A549 (cell line): ENCODE measurements at regions not wholly inside any gene's neighbourhood (a gene's known extent, or its start where the extent isn't known, plus 50 kb on each side); places are given as distances from the start of the nearest gene placed in this dataset.

Experiments
- BHLHE40 ChIP-seq: IDR thresholded peaks from 2 replicates; pipeline ENCODE4 v1.6.1; 2012; ENCODE audit warnings: low read depth, low read length, inconsistent platforms
- CEBPB ChIP-seq, 2 experiments: fragments of >200 bp in 1 of 2; sonication (Bioruptor Twin) in 1 of 2; formaldehyde crosslinking in 1 of 2; IDR thresholded peaks; 2 replicates each; pipeline ENCODE4 v1.6.1; 2012 to 2016
- ESRRA ChIP-seq: fragments of 150-350 bp; IDR thresholded peaks from 2 replicates; pipeline ENCODE4 v1.6.1; 2014; ENCODE audit warnings: mild to moderate bottlenecking, low read length, borderline replicate concordance
- HDAC2 ChIP-seq: fragments of 200-600 bp; sonication (generic); IDR thresholded peaks from 2 replicates; pipeline ENCODE4 v1.6.1; 2016
- HEYL ChIP-seq: fragments of 250-450 bp; sonication (Bioruptor Pico); IDR thresholded peaks from 2 replicates; pipeline ENCODE4 v1.8.0; 2021; ENCODE audit warnings: mild to moderate bottlenecking, moderate library complexity
- JUNB ChIP-seq: fragments of >200 bp; sonication (Bioruptor Twin); formaldehyde crosslinking; IDR thresholded peaks from 2 replicates; pipeline ENCODE4 v1.6.1; 2016
- MAX ChIP-seq: IDR thresholded peaks from 2 replicates; pipeline ENCODE4 v1.6.1; 2012
- POLR2A ChIP-seq: IDR thresholded peaks from 2 replicates; pipeline ENCODE4 v1.6.1; 2012; ENCODE audit warnings: mild to moderate bottlenecking, low read length
- RAD21 ChIP-seq, 2 experiments: fragments of >200 bp in 1 of 2; sonication (Bioruptor Twin) in 1 of 2; formaldehyde crosslinking in 1 of 2; IDR thresholded peaks in 1 of 2; conservative IDR thresholded peaks in 1 of 2; 2 replicates in 1 of 2; 3 replicates in 1 of 2; pipeline ENCODE4 v1.6.1; 2012 to 2018; ENCODE audit warnings: inconsistent platforms in 1 of 2
- REST ChIP-seq: fragments of 200-600 bp; sonication (generic); IDR thresholded peaks from 2 replicates; pipeline ENCODE4 v1.6.1; 2016; ENCODE audit warnings: antibody characterized with exemption, mild to moderate bottlenecking, moderate library complexity
- SREBF2 ChIP-seq: fragments of 450-650 bp; IDR thresholded peaks from 2 replicates; pipeline ENCODE4 v1.6.1; 2014; ENCODE audit warnings: mild to moderate bottlenecking, moderate library complexity
- TP53 ChIP-seq: fragments of 250-450 bp; sonication (Bioruptor Pico); IDR thresholded peaks from 2 replicates; pipeline ENCODE4 v1.5.0; 2021; ENCODE audit warnings: mild to moderate bottlenecking, moderate library complexity
- TF ChIP-seq, protein P1 (sequence below): fragments of >200 bp; sonication (Bioruptor Twin); formaldehyde crosslinking; IDR thresholded peaks from 3 replicates; pipeline ENCODE4 v1.5.1; 2016

GRCh38 chr5:159449925-159450324 lies 119.6 kb upstream of the IL12B start:
- TF ChIP-seq BHLHE40 (no peak), HEYL (CRISPR knock-in tag) (no peak), SREBF2 (no peak), REST (no peak), MAX (peak; percentile 81), JUNB (peak; percentile 81), ESRRA (no peak), CEBPB (IDR thresholded peaks at IDR 0.05) (no peak), POLR2A (no peak), RAD21 (conservative IDR thresholded peaks at IDR 0.05 in 1 of 2, IDR thresholded peaks at IDR 0.05 in 1 of 2) (peak in 1 of 2 experiments; percentile 41; a peak in 2 of 5 replicates), TP53 (CRISPR knock-in tag) (no peak), HDAC2 (no peak)
- TF ChIP-seq, protein P1, sequence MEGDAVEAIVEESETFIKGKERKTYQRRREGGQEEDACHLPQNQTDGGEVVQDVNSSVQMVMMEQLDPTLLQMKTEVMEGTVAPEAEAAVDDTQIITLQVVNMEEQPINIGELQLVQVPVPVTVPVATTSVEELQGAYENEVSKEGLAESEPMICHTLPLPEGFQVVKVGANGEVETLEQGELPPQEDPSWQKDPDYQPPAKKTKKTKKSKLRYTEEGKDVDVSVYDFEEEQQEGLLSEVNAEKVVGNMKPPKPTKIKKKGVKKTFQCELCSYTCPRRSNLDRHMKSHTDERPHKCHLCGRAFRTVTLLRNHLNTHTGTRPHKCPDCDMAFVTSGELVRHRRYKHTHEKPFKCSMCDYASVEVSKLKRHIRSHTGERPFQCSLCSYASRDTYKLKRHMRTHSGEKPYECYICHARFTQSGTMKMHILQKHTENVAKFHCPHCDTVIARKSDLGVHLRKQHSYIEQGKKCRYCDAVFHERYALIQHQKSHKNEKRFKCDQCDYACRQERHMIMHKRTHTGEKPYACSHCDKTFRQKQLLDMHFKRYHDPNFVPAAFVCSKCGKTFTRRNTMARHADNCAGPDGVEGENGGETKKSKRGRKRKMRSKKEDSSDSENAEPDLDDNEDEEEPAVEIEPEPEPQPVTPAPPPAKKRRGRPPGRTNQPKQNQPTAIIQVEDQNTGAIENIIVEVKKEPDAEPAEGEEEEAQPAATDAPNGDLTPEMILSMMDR = no peak
